ENCODE measurements at regions not wholly inside any gene's neighbourhood (a gene's known extent, or its start where the extent isn't known, plus 50 kb on each side); places are given as distances from the start of the nearest gene placed in this dataset.

DNA sequence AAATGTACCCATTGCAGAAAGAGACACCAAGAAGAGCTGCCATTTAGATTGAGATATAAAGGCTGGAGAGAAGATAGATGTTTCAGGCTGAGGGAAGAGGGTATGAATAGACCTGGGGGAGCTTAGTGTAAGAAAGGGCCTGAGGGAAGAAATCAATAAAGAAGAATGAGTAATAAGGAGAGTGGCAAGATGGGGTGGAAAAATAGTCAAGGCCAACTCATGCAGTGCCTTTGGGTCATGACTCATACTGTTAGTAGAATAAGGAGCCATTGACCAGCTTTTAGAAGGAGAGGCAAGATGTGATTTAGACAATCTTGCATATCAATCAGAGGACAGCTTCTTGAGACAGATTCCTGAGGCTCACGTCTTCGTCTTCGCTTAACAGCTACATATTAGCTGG, 287.5 kb downstream of the DUSP6 start:
- TF ChIP-seq TCF12 (IDR thresholded peaks at IDR 0.05; ENCODE audit: low read depth) (no peak), YY1 (IDR thresholded peaks at IDR 0.05; ENCODE audit: low read depth) (no peak), CEBPB (IDR thresholded peaks at IDR 0.05) (no peak), NFIC (IDR thresholded peaks at IDR 0.05) (no peak), EGR1 (IDR thresholded peaks at IDR 0.05) (no peak), TEAD4 (IDR thresholded peaks at IDR 0.05) (no peak), ZBTB7A (IDR thresholded peaks at IDR 0.05; ENCODE audit: low read depth) (no peak)
